Thyroid gland (tissue), 4 donors: ENCODE measurements at regions not wholly inside any gene's neighbourhood (a gene's known extent, or its start where the extent isn't known, plus 50 kb on each side); places are given as distances from the start of the nearest gene placed in this dataset.

ENCODE experiments used
- DNase-seq, 2 donors: peaks; one replicate each; pipeline ENCODE4 v3.0.0-alpha.2; 2019
- H3K27ac ChIP-seq, 3 donors: fragments of 200-600 bp; sonication (generic); 1 replicate in 2 of 3; 2 replicates in 1 of 3; pipeline ENCODE4 v1.5.1; 2016 to 2019; ENCODE audit warnings: mild to moderate bottlenecking in 1 of 3, moderate library complexity in 1 of 3
- H3K27me3 ChIP-seq: fragments of 200-600 bp; sonication (generic); one replicate; pipeline ENCODE4 v1.5.1; 2019
- H3K36me3 ChIP-seq, 2 donors: fragments of 200-600 bp; sonication (generic); one replicate each; pipeline ENCODE4 v1.5.1; 2016 to 2019
- H3K4me1 ChIP-seq, 2 donors: fragments of 200-600 bp; sonication (generic); one replicate each; pipeline ENCODE4 v1.5.1; 2017 to 2019
- H3K4me3 ChIP-seq, 3 donors: fragments of 200-600 bp; sonication (generic); replicated peaks in 1 of 3; 1 replicate in 2 of 3; 2 replicates in 1 of 3; pipeline ENCODE4 v1.5.1; 2016; ENCODE audit warnings: mild to moderate bottlenecking in 1 of 3
- H3K9me3 ChIP-seq: fragments of 200-600 bp; sonication (generic); one replicate; pipeline ENCODE4 v1.5.1; 2017
- CTCF ChIP-seq, 6 experiments: fragments of 200-600 bp in 3 of 6; fragments of 450-650 bp in 3 of 6; sonication (generic) in 3 of 6; IDR thresholded peaks; one replicate each; pipeline ENCODE4 v1.5.1; 2016 to 2019; ENCODE audit warnings: antibody characterized with exemption in 6 of 6, mild to moderate bottlenecking in 2 of 6, inconsistent platforms in 1 of 6, moderate library complexity in 1 of 6
- POLR2A ChIP-seq, 2 donors: fragments of 450-650 bp; IDR thresholded peaks; one replicate each; pipeline ENCODE4 v1.6.1; 2017; ENCODE audit warnings: antibody characterized with exemption in 2 of 2, mild to moderate bottlenecking in 2 of 2, moderate library complexity in 1 of 2
- WGBS, 2 donors: methylation state at CpG; one replicate each; pipeline ENCODE4 v1.1.5; 2017; 5-methylcytosine and 5-hydroxymethylcytosine counted together
- intact Hi-C: fragments of 100-400 bp; cut with DNase I; formaldehyde crosslinking; loops from one replicate; pipeline ENCODE4 v1.15.1; 2023

GRCh38 chr18:41396861-41397260 is 558.2 kb upstream of the PIK3C3 start:
- DNase-seq: no peak
- intact Hi-C loops: no loop called here
- Histone ChIP-seq H3K4me1 (no peaks in the 10 kb centered on the region), H3K27me3 (no peaks in the 10 kb centered on the region), H3K9me3 (no peaks in the 10 kb centered on the region), H3K27ac (no peak overlapping the region), H3K36me3 (no peaks in the 10 kb centered on the region), H3K4me3 (no peak overlapping the region)
- TF ChIP-seq POLR2A (IDR thresholded peaks at IDR 0.05): no peak
- no peak for TF ChIP-seq CTCF (IDR thresholded peaks at IDR 0.05)
- WGBS, 2 donors: 93 to 95% methylated on average over 2 of the region's 2 CpGs

- Histone ChIP-seq H3K4me1 (no peaks in the 10 kb centered on the region), H3K9me3 (no peaks in the 10 kb centered on the region), H3K36me3 (no peaks in the 10 kb centered on the region), H3K4me3 (no peak overlapping the region), H3K27me3 (no peaks in the 10 kb centered on the region), H3K27ac (no peak overlapping the region)
- no peak for DNase-seq
- TF ChIP-seq CTCF (IDR thresholded peaks at IDR 0.05) (no peak), POLR2A (IDR thresholded peaks at IDR 0.05) (no peak)
- intact Hi-C loops: no loop called here
- WGBS, 2 donors: 70 to 86% methylated on average over 3 of the region's 3 CpGs
Observed at GRCh38 chr18:41396211-41396610, 558.8 kb upstream of the PIK3C3 start.

GRCh38 chr18:41395695-41396094 is 559.3 kb upstream of the PIK3C3 start:
- Histone ChIP-seq H3K36me3 (no peaks in the 10 kb centered on the region), H3K27ac (no peak overlapping the region), H3K4me3 (no peak overlapping the region), H3K4me1 (no peaks in the 10 kb centered on the region), H3K27me3 (no peaks in the 10 kb centered on the region), H3K9me3 (no peaks in the 10 kb centered on the region)
- WGBS, 2 donors: 97 to 100% methylated on average over 1 of the region's 1 CpG
- TF ChIP-seq POLR2A (IDR thresholded peaks at IDR 0.05): no peak
- no peak for TF ChIP-seq CTCF (IDR thresholded peaks at IDR 0.05)
- intact Hi-C loops: no loop called here
- DNase-seq: no peak

GRCh38 chr18:41391616-41392595 is 563.1 kb upstream of the PIK3C3 start:
- no peaks in the 10 kb centered on the region for H3K9me3 ChIP-seq
- TF ChIP-seq POLR2A (IDR thresholded peaks at IDR 0.05) (no peak), CTCF (IDR thresholded peaks at IDR 0.05) (peak in 3 of 6 experiments; percentile 52 to 66 (median 64))
- H3K4me1 ChIP-seq: no peaks in the 10 kb centered on the region
- intact Hi-C loops: no loop called here
- WGBS, 2 donors: 13 to 14% methylated on average over 12 of the region's 12 CpGs
- H3K27me3 ChIP-seq: no peaks in the 10 kb centered on the region
- no peak overlapping the region for H3K4me3 ChIP-seq
- H3K27ac ChIP-seq: no peak overlapping the region
- no peaks in the 10 kb centered on the region for H3K36me3 ChIP-seq
- DNase-seq: peak; percentile 36 to 40

GRCh38 chr18:41390309-41390708 is 564.7 kb upstream of the PIK3C3 start:
- no peaks in the 10 kb centered on the region for H3K4me1 ChIP-seq
- WGBS, 2 donors: 76 to 78% methylated on average over 9 of the region's 9 CpGs
- no peak for TF ChIP-seq CTCF (IDR thresholded peaks at IDR 0.05)
- no peak for TF ChIP-seq POLR2A (IDR thresholded peaks at IDR 0.05)

More at GRCh38 chr18:41390309-41390708, 564.7 kb upstream of the PIK3C3 start:
- Histone ChIP-seq H3K27me3 (no peaks in the 10 kb centered on the region), H3K9me3 (no peaks in the 10 kb centered on the region), H3K4me3 (no peak overlapping the region), H3K27ac (no peak overlapping the region), H3K36me3 (no peaks in the 10 kb centered on the region)
- no peak for DNase-seq
- intact Hi-C loops: no loop called here
